ENCODE measurements at regions not wholly inside any gene's neighbourhood (a gene's known extent, or its start where the extent isn't known, plus 50 kb on each side); places are given as distances from the start of the nearest gene placed in this dataset.

DNA sequence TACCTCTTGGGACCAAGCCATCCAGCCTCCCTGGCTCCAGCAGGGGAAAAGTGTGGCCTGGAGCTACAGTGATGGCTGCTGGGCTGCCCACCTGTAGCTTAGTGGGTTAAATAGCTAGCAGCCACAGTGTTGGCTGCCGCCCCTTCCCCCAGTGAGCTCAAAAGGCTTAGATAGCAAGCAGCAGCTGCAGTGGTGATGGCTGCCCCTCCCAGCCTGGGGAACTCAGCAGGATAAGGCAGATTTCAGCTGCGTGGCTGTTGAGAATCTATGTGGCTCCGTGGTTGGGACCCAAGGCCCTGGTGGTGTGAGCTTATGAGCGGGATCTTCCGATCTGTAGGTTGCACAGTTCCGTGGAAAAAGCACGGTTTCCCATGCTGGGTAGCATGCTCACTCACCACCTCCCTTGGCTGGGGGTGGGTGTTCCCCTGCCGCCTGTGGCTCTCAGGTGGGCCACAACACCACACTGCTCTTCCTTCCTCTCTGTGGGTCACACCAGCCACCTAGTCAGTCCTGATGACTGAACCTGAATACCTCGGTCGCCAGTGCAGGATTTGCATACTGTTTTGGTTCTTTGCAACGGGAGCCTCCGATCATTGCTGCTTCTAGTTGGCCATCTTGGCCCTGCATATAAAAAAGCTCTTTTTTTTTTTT, 946.5 kb upstream of the FAM98A start:
- no peaks in the 10 kb centered on the region for H3K4me1 ChIP-seq (ENCODE audit: control insufficient read depth, insufficient read depth, low read length, poor library complexity, severe bottlenecking)
- Mint-ChIP-seq H3K9me3 (peaks cover 2 to 24% (median 17%) of the 10 kb centered on the region in 7 donors), H3K36me3 (no peaks in the 10 kb centered on the region), H3K27ac (no peak overlapping the region), H3K4me3 (no peak overlapping the region), H3K4me1 (no peaks in the 10 kb centered on the region), H3K27me3 (no peaks in the 10 kb centered on the region)
- DNase-seq (no peak), ATAC-seq (ENCODE audit: low read depth in 2 of 2) (no peak)
- H3K9me3 ChIP-seq (ENCODE audit: control insufficient read depth in 2 of 2, low read length in 2 of 2) = peaks cover 2 to 11% of the 10 kb centered on the region in 2 experiments
- H3K36me3 ChIP-seq (ENCODE audit: control insufficient read depth, insufficient read depth, low read length) = no peaks in the 10 kb centered on the region
- H3K27me3 ChIP-seq (ENCODE audit: control insufficient read depth, insufficient read depth, low read length) = no peaks in the 10 kb centered on the region
- no peak overlapping the region for H3K4me3 ChIP-seq (ENCODE audit: low read depth, low read length)
- no peak overlapping the region for H3K27ac ChIP-seq (ENCODE audit: insufficient read depth, low read length, poor library complexity, severe bottlenecking)

- no peaks in the 10 kb centered on the region for H3K36me3 Mint-ChIP-seq
- Histone ChIP-seq H3K4me1 (ENCODE audit: control insufficient read depth, insufficient read depth, low read length, poor library complexity, severe bottlenecking) (no peaks in the 10 kb centered on the region), H3K36me3 (ENCODE audit: control insufficient read depth, insufficient read depth, low read length) (no peaks in the 10 kb centered on the region), H3K27ac (ENCODE audit: insufficient read depth, low read length, poor library complexity, severe bottlenecking) (no peak overlapping the region), H3K27me3 (ENCODE audit: control insufficient read depth, insufficient read depth, low read length) (no peaks in the 10 kb centered on the region), H3K9me3 (ENCODE audit: control insufficient read depth in 2 of 2, low read length in 2 of 2) (no peaks in the 10 kb centered on the region), H3K4me3 (ENCODE audit: low read depth, low read length) (no peak overlapping the region)
- peak overlapping the region in 1 of 4 donors; percentile 61 for H3K4me3 Mint-ChIP-seq
- no peaks in the 10 kb centered on the region for H3K4me1 Mint-ChIP-seq
- ATAC-seq (ENCODE audit: low read depth in 2 of 2) (no peak), DNase-seq (no peak)
- peaks cover 5 to 24% (median 6%) of the 10 kb centered on the region in 7 donors for H3K9me3 Mint-ChIP-seq
- H3K27ac Mint-ChIP-seq = no peak overlapping the region
- H3K27me3 Mint-ChIP-seq = no peaks in the 10 kb centered on the region
Observed at GRCh38 chr2:34534761-34535160, 935.7 kb upstream of the FAM98A start.

GRCh38 chr2:34534341-34534740, 935.2 kb upstream of the FAM98A start:
- Mint-ChIP-seq H3K27ac (no peak overlapping the region), H3K4me3 (peak overlapping the region in 1 of 4 donors; percentile 61), H3K4me1 (no peaks in the 10 kb centered on the region), H3K36me3 (no peaks in the 10 kb centered on the region), H3K27me3 (no peaks in the 10 kb centered on the region), H3K9me3 (peaks cover 5 to 21% (median 7%) of the 10 kb centered on the region in 7 donors)
- H3K27me3 ChIP-seq (ENCODE audit: control insufficient read depth, insufficient read depth, low read length) = no peaks in the 10 kb centered on the region
- ATAC-seq (ENCODE audit: low read depth in 2 of 2) (no peak), DNase-seq (no peak)
- H3K27ac ChIP-seq (ENCODE audit: insufficient read depth, low read length, poor library complexity, severe bottlenecking) = no peak overlapping the region
- H3K4me1 ChIP-seq (ENCODE audit: control insufficient read depth, insufficient read depth, low read length, poor library complexity, severe bottlenecking) = no peaks in the 10 kb centered on the region
- no peak overlapping the region for H3K4me3 ChIP-seq (ENCODE audit: low read depth, low read length)
- H3K36me3 ChIP-seq (ENCODE audit: control insufficient read depth, insufficient read depth, low read length) = no peaks in the 10 kb centered on the region
- no peaks in the 10 kb centered on the region for H3K9me3 ChIP-seq (ENCODE audit: control insufficient read depth in 2 of 2, low read length in 2 of 2)

DNA sequence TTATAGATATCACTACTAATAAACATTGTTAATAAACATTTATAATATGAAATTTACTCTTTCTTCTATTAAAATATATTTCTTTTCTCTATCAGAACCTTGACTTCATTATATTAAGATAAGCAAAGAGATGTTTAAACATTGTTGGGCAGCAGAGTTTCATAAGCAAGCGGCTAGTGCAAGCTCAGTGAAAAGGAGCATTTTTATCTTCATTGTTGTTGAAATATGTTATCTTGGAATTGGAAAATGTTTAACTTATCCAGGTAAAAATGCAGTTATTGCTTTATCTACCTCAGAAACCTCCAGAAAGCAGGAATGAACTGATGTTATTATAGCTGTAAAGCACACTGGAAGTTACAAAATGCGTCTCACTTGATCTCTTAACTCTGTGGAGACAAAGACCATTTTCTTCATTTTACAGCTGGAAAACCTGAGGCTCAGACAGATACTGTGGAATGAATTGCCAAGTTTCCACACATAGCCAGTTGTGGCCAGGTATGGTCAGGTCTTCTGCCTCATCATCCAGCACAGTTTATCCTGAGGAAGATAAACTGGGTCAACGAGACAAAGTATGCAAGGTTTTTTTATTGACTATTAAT, 934.6 kb upstream of the FAM98A start:
- H3K27ac Mint-ChIP-seq = no peak overlapping the region
- H3K4me3 ChIP-seq (ENCODE audit: low read depth, low read length) = no peak overlapping the region
- H3K36me3 ChIP-seq (ENCODE audit: control insufficient read depth, insufficient read depth, low read length) = no peaks in the 10 kb centered on the region
- H3K27me3 ChIP-seq (ENCODE audit: control insufficient read depth, insufficient read depth, low read length) = no peaks in the 10 kb centered on the region
- no peaks in the 10 kb centered on the region for H3K9me3 ChIP-seq (ENCODE audit: control insufficient read depth in 2 of 2, low read length in 2 of 2)
- DNase-seq = no peak
- H3K36me3 Mint-ChIP-seq = no peaks in the 10 kb centered on the region
- no peak for ATAC-seq (ENCODE audit: low read depth in 2 of 2)
- no peaks in the 10 kb centered on the region for H3K4me1 Mint-ChIP-seq
- no peak overlapping the region for H3K4me3 Mint-ChIP-seq
- H3K27ac ChIP-seq (ENCODE audit: insufficient read depth, low read length, poor library complexity, severe bottlenecking) = no peak overlapping the region
- no peaks in the 10 kb centered on the region for H3K4me1 ChIP-seq (ENCODE audit: control insufficient read depth, insufficient read depth, low read length, poor library complexity, severe bottlenecking)
- H3K9me3 Mint-ChIP-seq = peaks cover 1 to 21% (median 7%) of the 10 kb centered on the region in 7 donors
- H3K27me3 Mint-ChIP-seq = no peaks in the 10 kb centered on the region

GRCh38 chr2:34529965-34530364, 930.9 kb upstream of the FAM98A start:
- DNase-seq (no peak), ATAC-seq (ENCODE audit: low read depth in 2 of 2) (no peak)
- Mint-ChIP-seq H3K36me3 (no peaks in the 10 kb centered on the region), H3K9me3 (peaks cover 0 to 15% (median 6%) of the 10 kb centered on the region in 7 donors), H3K4me3 (no peak overlapping the region), H3K4me1 (no peaks in the 10 kb centered on the region), H3K27me3 (no peaks in the 10 kb centered on the region), H3K27ac (no peak overlapping the region)
- Histone ChIP-seq H3K4me3 (ENCODE audit: low read depth, low read length) (no peak overlapping the region), H3K27ac (ENCODE audit: insufficient read depth, low read length, poor library complexity, severe bottlenecking) (no peak overlapping the region), H3K4me1 (ENCODE audit: control insufficient read depth, insufficient read depth, low read length, poor library complexity, severe bottlenecking) (no peaks in the 10 kb centered on the region), H3K36me3 (ENCODE audit: control insufficient read depth, insufficient read depth, low read length) (no peaks in the 10 kb centered on the region), H3K9me3 (ENCODE audit: control insufficient read depth in 2 of 2, low read length in 2 of 2) (peaks cover 0 to 4% of the 10 kb centered on the region in 2 experiments), H3K27me3 (ENCODE audit: control insufficient read depth, insufficient read depth, low read length) (no peaks in the 10 kb centered on the region)

DNA sequence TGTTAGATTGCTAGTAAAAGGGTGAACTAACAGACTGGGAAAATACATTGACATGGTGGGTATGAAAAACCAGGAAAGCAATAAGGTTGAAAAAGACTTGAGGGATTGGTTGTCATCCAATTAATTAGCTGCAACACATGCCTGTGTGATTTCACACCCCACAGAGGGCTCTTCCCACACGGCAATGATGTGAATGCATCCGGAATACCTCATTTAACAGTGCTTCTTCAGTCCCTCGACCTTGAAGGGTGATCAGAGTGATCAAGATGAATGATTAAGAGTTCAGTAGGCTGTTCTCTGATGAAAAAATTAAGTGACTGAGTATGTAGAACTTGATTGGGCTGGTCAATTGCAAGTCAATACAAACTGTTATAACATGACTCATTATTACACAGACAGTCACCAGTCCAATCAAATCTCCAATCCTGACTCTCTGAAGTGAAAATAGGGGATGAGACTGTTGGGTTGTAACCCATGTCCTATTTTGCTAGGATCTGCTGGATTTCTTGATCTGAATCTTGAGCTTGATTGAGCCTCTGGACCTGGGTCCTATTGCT, 924.9 kb upstream of the FAM98A start:
- no peaks in the 10 kb centered on the region for H3K4me1 Mint-ChIP-seq
- Histone ChIP-seq H3K27ac (ENCODE audit: insufficient read depth, low read length, poor library complexity, severe bottlenecking) (no peak overlapping the region), H3K4me1 (ENCODE audit: control insufficient read depth, insufficient read depth, low read length, poor library complexity, severe bottlenecking) (no peaks in the 10 kb centered on the region), H3K4me3 (ENCODE audit: low read depth, low read length) (no peak overlapping the region), H3K27me3 (ENCODE audit: control insufficient read depth, insufficient read depth, low read length) (no peaks in the 10 kb centered on the region), H3K36me3 (ENCODE audit: control insufficient read depth, insufficient read depth, low read length) (no peaks in the 10 kb centered on the region), H3K9me3 (ENCODE audit: control insufficient read depth in 2 of 2, low read length in 2 of 2) (peaks cover 2 to 4% of the 10 kb centered on the region in 2 experiments)
- peaks cover 0 to 16% (median 3%) of the 10 kb centered on the region in 7 donors for H3K9me3 Mint-ChIP-seq
- no peak for DNase-seq
- ATAC-seq (ENCODE audit: low read depth in 2 of 2) = no peak
- H3K27me3 Mint-ChIP-seq = no peaks in the 10 kb centered on the region
- H3K36me3 Mint-ChIP-seq = no peaks in the 10 kb centered on the region
- no peak overlapping the region for H3K4me3 Mint-ChIP-seq
- no peak overlapping the region for H3K27ac Mint-ChIP-seq

DNA sequence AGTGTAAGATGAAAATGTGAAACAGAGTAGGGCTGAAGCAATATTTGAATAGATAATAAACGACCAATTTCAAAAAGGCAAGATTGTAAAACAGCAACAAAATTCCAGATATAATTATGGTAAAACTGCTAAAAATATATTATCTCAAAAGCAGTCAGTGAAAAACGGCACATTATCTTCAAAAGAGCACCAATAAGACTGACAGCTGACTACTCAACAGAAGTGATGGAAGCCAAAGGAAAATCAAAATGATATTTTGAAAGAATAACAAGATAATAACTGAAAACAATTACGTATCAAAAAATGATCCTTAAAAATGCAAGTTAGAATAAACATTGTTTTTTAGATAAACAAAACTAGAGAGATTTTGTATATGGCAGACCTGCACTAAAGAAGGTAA, 920.6 kb upstream of the FAM98A start:
- Mint-ChIP-seq H3K27me3 (no peaks in the 10 kb centered on the region), H3K9me3 (peaks cover 3 to 9% (median 5%) of the 10 kb centered on the region in 7 donors), H3K36me3 (no peaks in the 10 kb centered on the region), H3K4me1 (no peaks in the 10 kb centered on the region), H3K27ac (no peak overlapping the region), H3K4me3 (no peak overlapping the region)
- Histone ChIP-seq H3K27ac (ENCODE audit: insufficient read depth, low read length, poor library complexity, severe bottlenecking) (no peak overlapping the region), H3K4me3 (ENCODE audit: low read depth, low read length) (no peak overlapping the region), H3K36me3 (ENCODE audit: control insufficient read depth, insufficient read depth, low read length) (no peaks in the 10 kb centered on the region), H3K4me1 (ENCODE audit: control insufficient read depth, insufficient read depth, low read length, poor library complexity, severe bottlenecking) (no peaks in the 10 kb centered on the region), H3K9me3 (ENCODE audit: control insufficient read depth in 2 of 2, low read length in 2 of 2) (peaks cover 0 to 2% of the 10 kb centered on the region in 2 experiments), H3K27me3 (ENCODE audit: control insufficient read depth, insufficient read depth, low read length) (no peaks in the 10 kb centered on the region)
- DNase-seq = no peak
- no peak for ATAC-seq (ENCODE audit: low read depth in 2 of 2)

GRCh38 chr2:34498561-34498960, 899.5 kb upstream of the FAM98A start:
- no peak for ATAC-seq (ENCODE audit: low read depth in 2 of 2)
- Mint-ChIP-seq H3K9me3 (peaks cover 0 to 18% (median 5%) of the 10 kb centered on the region in 7 donors), H3K27me3 (no peaks in the 10 kb centered on the region), H3K36me3 (no peaks in the 10 kb centered on the region), H3K27ac (no peak overlapping the region), H3K4me3 (peak overlapping the region in 1 of 4 donors; percentile 11), H3K4me1 (no peaks in the 10 kb centered on the region)
- Histone ChIP-seq H3K36me3 (ENCODE audit: control insufficient read depth, insufficient read depth, low read length) (no peaks in the 10 kb centered on the region), H3K9me3 (ENCODE audit: control insufficient read depth in 2 of 2, low read length in 2 of 2) (peaks cover 0 to 1% of the 10 kb centered on the region in 2 experiments), H3K4me1 (ENCODE audit: control insufficient read depth, insufficient read depth, low read length, poor library complexity, severe bottlenecking) (no peaks in the 10 kb centered on the region), H3K27me3 (ENCODE audit: control insufficient read depth, insufficient read depth, low read length) (no peaks in the 10 kb centered on the region), H3K4me3 (ENCODE audit: low read depth, low read length) (no peak overlapping the region), H3K27ac (ENCODE audit: insufficient read depth, low read length, poor library complexity, severe bottlenecking) (no peak overlapping the region)
- no peak for DNase-seq

Measured in CD4-positive, CD25-positive, alpha-beta regulatory T cell (primary cell).